Psoas muscle (tissue), 7 donors: ENCODE measurements at regions not wholly inside any gene's neighbourhood (a gene's known extent, or its start where the extent isn't known, plus 50 kb on each side); places are given as distances from the start of the nearest gene placed in this dataset.
"Not testable (repeated sequence)": the region's sequence is repeated elsewhere in the genome, so short reads cannot be mapped to it uniquely, and the experiment has no call there.

Experiments
- ATAC-seq, 4 donors: fragments of 200-7000 bp; cut with Tn5 transposase; one replicate each; pipeline ENCODE4 v1.9.1; 2020; ENCODE audit warnings: moderate library complexity in 3 of 4, mild to moderate bottlenecking in 2 of 4
- DNase-seq, 2 donors: peaks; one replicate each; pipeline ENCODE4 v3.0.0-alpha.2; 2020
- H3K27ac ChIP-seq: fragments of 200-600 bp; one replicate; pipeline ENCODE4 v1.8.0; 2022
- H3K27me3 ChIP-seq, 3 donors: fragments of 200-600 bp in 1 of 3; one replicate each; pipeline versions ENCODE4 v1.6.1 to v1.8.0; 2013 to 2022; ENCODE audit warnings: low read length in 2 of 3, mild to moderate bottlenecking in 2 of 3, moderate library complexity in 1 of 3; ENCODE audit not compliant: insufficient read depth in 3 of 3
- H3K36me3 ChIP-seq, 2 donors: fragments of 200-600 bp in 1 of 2; one replicate each; pipeline versions ENCODE4 v1.6.1 to v1.8.0; 2013 to 2022; ENCODE audit warnings: low read depth in 1 of 2, mild to moderate bottlenecking in 1 of 2, moderate library complexity in 1 of 2; ENCODE audit not compliant: insufficient read depth in 1 of 2
- H3K4me1 ChIP-seq: fragments of 200-600 bp; one replicate; pipeline ENCODE4 v1.8.0; 2022
- H3K4me3 ChIP-seq: fragments of 200-600 bp; one replicate; pipeline ENCODE4 v1.8.0; 2022; ENCODE audit warnings: mild to moderate bottlenecking
- H3K9me3 ChIP-seq: fragments of 200-600 bp; one replicate; pipeline ENCODE4 v1.8.0; 2022
- WGBS, 3 donors: extraction: QIAGEN DNeasy Blood & Tissue Kit; methylation state at CpG; one replicate each; pipeline versions ENCODE4 v1.1.6 to v1.1.7; 2013; 5-methylcytosine and 5-hydroxymethylcytosine counted together
- intact Hi-C, 2 donors: fragments of 100-400 bp; cut with DNase I; formaldehyde crosslinking; loops; one replicate each; pipeline versions ENCODE4 v1.11.0 to v1.14.2; 2022
- TF ChIP-seq, protein P1 (sequence below): fragments of 200-600 bp; IDR thresholded peaks from one replicate; pipeline ENCODE4 v1.8.0; 2022; ENCODE audit warnings: antibody characterized with exemption
- donor health status: healthy with polysubstance abuse.
- donor health status: DM: no; HTN: no; CAD: no; lungs with moderate emphysema.
- donor health status: Bipolar disorder and iron deficiency.
- donor health status: healthy.
- donor health status: DM: yes; HTN: yes; CAD: no.
- donor health status: DM: no; HTN: no; CAD: no.
- donor health status: DM: yes; HTN: yes; CAD: no.

DNA sequence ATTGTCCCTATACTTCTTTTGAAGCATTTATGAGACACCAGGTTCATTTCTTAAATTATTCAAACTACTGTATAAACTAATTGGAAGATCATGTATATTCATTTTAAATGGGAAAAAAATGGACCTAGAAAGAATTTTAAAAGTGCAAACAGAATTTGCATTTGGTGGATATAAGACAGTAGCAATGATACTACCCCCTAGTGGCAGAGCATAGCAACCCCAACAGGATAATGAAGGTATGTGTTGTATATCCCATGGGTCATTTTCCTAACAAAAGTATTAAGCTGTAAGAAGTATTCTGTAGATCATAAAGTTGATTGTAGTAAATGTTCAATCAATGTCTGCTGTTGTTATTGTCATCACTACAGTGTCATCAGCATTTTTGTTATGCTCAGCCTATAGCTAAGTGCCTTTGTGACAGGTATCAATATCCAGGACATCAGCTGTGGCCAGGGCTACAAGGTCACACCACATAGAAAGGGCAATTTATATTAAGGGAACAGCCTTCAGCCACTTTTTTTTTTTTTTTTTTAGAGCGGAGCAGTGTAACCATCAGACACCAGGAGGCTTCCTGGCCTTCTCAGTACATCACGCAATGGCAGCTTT is 175.8 kb downstream of the FOXB1 start:
- TF ChIP-seq, protein P1, sequence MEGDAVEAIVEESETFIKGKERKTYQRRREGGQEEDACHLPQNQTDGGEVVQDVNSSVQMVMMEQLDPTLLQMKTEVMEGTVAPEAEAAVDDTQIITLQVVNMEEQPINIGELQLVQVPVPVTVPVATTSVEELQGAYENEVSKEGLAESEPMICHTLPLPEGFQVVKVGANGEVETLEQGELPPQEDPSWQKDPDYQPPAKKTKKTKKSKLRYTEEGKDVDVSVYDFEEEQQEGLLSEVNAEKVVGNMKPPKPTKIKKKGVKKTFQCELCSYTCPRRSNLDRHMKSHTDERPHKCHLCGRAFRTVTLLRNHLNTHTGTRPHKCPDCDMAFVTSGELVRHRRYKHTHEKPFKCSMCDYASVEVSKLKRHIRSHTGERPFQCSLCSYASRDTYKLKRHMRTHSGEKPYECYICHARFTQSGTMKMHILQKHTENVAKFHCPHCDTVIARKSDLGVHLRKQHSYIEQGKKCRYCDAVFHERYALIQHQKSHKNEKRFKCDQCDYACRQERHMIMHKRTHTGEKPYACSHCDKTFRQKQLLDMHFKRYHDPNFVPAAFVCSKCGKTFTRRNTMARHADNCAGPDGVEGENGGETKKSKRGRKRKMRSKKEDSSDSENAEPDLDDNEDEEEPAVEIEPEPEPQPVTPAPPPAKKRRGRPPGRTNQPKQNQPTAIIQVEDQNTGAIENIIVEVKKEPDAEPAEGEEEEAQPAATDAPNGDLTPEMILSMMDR: peak; percentile 74
- WGBS, 3 donors: 63 to 83% (median 73%) methylated on average over 2 of the region's 2 CpGs
- no peak for DNase-seq
- intact Hi-C loops: loop anchor here in 1 of 2 donors (5.0 to 10.0 kb wide), 2 partner anchors 455 to 488 kb away; no protein-coding TSS in a partner anchor
- H3K9me3 ChIP-seq: no peaks in the 10 kb centered on the region
- ATAC-seq: peak in 1 of 4 donors; percentile 53
- H3K36me3 ChIP-seq: no peaks in the 10 kb centered on the region
- no peak overlapping the region for H3K4me3 ChIP-seq
- H3K27ac ChIP-seq: no peak overlapping the region
- H3K4me1 ChIP-seq: no peaks in the 10 kb centered on the region
- H3K27me3 ChIP-seq: peaks cover 0 to 10% (median 0%) of the 10 kb centered on the region in 3 donors

DNA sequence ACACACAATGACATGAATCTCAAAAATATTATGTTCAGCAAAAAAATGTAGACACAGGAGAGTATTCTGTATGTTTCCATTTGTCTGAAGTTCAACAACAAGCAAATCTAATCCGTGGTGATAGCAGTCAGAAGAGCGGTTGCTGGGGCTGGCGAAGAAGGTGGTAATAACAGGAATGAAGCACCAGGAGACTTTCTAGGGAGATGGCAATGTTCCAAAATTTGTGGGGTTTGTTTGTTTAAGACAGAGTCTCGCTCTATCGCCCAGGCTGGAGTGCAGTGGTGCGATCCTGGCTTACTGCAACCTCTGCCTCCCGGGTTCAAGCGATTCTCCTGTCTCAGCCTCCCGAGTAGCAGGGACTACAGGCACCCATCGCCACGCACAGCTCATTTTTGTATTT is 177.8 kb downstream of the FOXB1 start:
- DNase-seq, H3K27me3 ChIP-seq, H3K27ac ChIP-seq, H3K9me3 ChIP-seq, H3K36me3 ChIP-seq, intact Hi-C loops, ATAC-seq, H3K4me3 ChIP-seq, H3K4me1 ChIP-seq: not testable (repeated sequence)
- WGBS, 3 donors: 90 to 94% (median 93%) methylated on average over 11 of the region's 11 CpGs

DNA sequence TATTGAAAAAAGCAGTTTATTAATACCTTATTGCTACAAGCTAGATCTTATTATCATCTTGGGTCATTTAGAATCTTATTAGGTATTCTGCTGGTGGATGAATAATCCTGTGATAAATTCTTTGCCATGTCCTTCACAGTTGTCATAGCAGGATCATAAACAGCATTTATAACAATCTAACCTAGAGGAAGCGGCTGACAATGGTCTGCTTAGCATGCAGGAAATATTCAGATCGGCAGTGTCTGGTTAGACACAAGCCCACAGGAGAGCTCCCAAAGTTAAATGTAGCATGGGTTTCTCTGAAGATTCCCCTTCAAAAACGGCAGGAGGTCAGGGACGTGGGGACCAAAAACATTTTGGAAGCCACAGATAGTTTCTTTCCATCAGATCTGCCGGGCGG is 179.3 kb downstream of the FOXB1 start:
- intact Hi-C loops: no loop called here
- TF ChIP-seq, protein P1: no peak
- Histone ChIP-seq H3K36me3 (no peaks in the 10 kb centered on the region), H3K27ac (no peak overlapping the region), H3K9me3 (no peaks in the 10 kb centered on the region), H3K27me3 (no peaks in the 10 kb centered on the region), H3K4me1 (no peaks in the 10 kb centered on the region), H3K4me3 (no peak overlapping the region)
- 67 to 73% (median 72%) methylated on average over 6 of the region's 6 CpGs for WGBS, 3 donors
- DNase-seq: no peak
- ATAC-seq: no peak

DNA sequence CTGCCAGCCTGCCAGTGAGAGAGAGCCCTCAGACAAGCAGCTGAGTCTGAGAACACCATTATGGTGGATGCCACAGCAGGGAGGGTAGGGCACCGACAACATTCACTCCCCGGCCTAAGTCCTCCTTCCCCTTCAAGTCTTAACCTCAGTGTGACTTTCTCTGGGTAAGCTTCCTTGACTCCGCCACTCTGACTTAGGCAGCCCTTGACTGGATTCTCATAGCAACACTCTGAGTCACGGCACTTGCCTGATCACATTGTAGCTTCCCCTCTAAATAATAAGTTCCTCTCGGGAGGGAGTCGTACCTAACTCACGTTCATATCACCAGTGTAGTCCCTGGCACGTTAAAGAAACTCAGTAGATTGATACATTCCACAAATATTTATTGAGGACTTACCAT is 180.5 kb downstream of the FOXB1 start:
- no peak for DNase-seq
- no peak overlapping the region for H3K27ac ChIP-seq
- H3K27me3 ChIP-seq: peaks cover 0 to 3% (median 0%) of the 10 kb centered on the region in 3 donors
- intact Hi-C loops: no loop called here
- H3K9me3 ChIP-seq: no peaks in the 10 kb centered on the region
- no peak overlapping the region for H3K4me3 ChIP-seq
- H3K36me3 ChIP-seq: no peaks in the 10 kb centered on the region
- WGBS, 3 donors: 79 to 85% (median 83%) methylated on average over 8 of the region's 8 CpGs
- H3K4me1 ChIP-seq: no peaks in the 10 kb centered on the region
- no peak for ATAC-seq
- TF ChIP-seq, protein P1: no peak

DNA sequence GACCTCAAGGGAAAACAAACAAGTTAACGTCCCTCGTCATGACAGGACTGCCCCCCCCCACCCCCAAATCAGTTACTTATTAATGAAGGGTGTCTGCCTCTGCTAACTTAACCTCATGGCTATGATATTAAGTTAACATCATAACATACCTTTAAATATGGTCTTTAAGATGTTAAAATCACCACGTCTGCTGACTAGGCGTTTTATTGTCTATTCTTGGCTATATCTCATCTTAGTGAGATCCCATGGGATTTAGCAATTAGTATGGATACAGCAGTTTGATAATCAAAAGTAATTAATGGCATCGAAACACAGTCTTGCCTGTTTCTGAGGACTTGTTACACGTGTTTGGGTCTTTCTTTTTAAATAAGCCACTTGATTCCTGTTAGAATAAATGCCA is 186.9 kb downstream of the FOXB1 start:
- ATAC-seq (no peak), DNase-seq (no peak)
- no peaks in the 10 kb centered on the region for H3K4me1 ChIP-seq
- H3K27me3 ChIP-seq: peaks cover 0 to 3% (median 0%) of the 10 kb centered on the region in 3 donors
- H3K4me3 ChIP-seq: no peak overlapping the region
- WGBS, 3 donors: 58 to 59% (median 59%) methylated on average over 6 of the region's 6 CpGs
- TF ChIP-seq, protein P1: no peak
- H3K9me3 ChIP-seq: no peaks in the 10 kb centered on the region
- intact Hi-C loops: no loop called here
- H3K27ac ChIP-seq: no peak overlapping the region
- no peaks in the 10 kb centered on the region for H3K36me3 ChIP-seq
